AG04449 (cell line): ENCODE measurements at regions not wholly inside any gene's neighbourhood (a gene's known extent, or its start where the extent isn't known, plus 50 kb on each side); places are given as distances from the start of the nearest gene placed in this dataset.
"Not testable (repeated sequence)": the region's sequence is repeated elsewhere in the genome, so short reads cannot be mapped to it uniquely, and the experiment has no call there.

ENCODE experiments used
- CTCF ChIA-PET: fragments of 350-600 bp; formaldehyde crosslinking; extraction: SDS; loops from one replicate; lab custom pipeline; 2021; ENCODE audit warnings: antibody characterized with exemption; lab: Yijun Ruan, JAX
- POLR2A ChIA-PET: fragments of 400-600, 350-600 bp; formaldehyde crosslinking; extraction: SDS; loops from one replicate; lab custom pipeline; 2020; ENCODE audit warnings: antibody characterized with exemption, inconsistent platforms; lab: Yijun Ruan, JAX
- DNase-seq: peaks from one replicate; pipeline ENCODE4 v3.0.0-alpha.2; 2010; ENCODE audit warnings: low read depth, low spot score
- H3K4me3 ChIP-seq: 2 replicates; pipeline ENCODE4 v1.5.1; 2011; ENCODE audit warnings: low read depth, mild to moderate bottlenecking, control low read depth, low read length
- CTCF ChIP-seq: IDR thresholded peaks from one replicate; pipeline ENCODE4 v1.5.1; 2011; ENCODE audit warnings: mild to moderate bottlenecking, moderate library complexity, low read length, control low read depth, inconsistent platforms; ENCODE audit not compliant: insufficient read depth; ENCODE audit errors: missing control alignments

GRCh38 chr12:46650688-46651087 is 175.1 kb downstream of the SLC38A4 start:
- TF ChIP-seq CTCF = no peak
- ChIA-PET CTCF (interaction anchor here (0.9 kb wide), 1 partner anchor 11 kb away, joined by 3 read pairs; no protein-coding TSS in a partner anchor), POLR2A (no interaction called here)
- no peak overlapping the region for H3K4me3 ChIP-seq
- no peak for DNase-seq

GRCh38 chr12:46649433-46649832 is 176.4 kb downstream of the SLC38A4 start:
- CTCF ChIA-PET = interaction anchor here (1.2 kb wide), 1 partner anchor 10 kb away, joined by 3 read pairs; no protein-coding TSS in a partner anchor
- POLR2A ChIA-PET = no interaction called here
- TF ChIP-seq CTCF = no peak
- H3K4me3 ChIP-seq = no peak overlapping the region
- DNase-seq = no peak

- DNase-seq = no peak
- TF ChIP-seq CTCF = no peak
- no peak overlapping the region for H3K4me3 ChIP-seq
- CTCF ChIA-PET = no interaction called here
- POLR2A ChIA-PET = no interaction called here
Measured at GRCh38 chr12:46647034-46647433, 178.8 kb downstream of the SLC38A4 start.

- CTCF ChIA-PET = interaction anchor here (1.1 to 1.4 kb wide), 2 partner anchors 10 to 20 kb away, joined by 3 read pairs; no protein-coding TSS in a partner anchor
- H3K4me3 ChIP-seq, DNase-seq, POLR2A ChIA-PET: not testable (repeated sequence)
Measured at GRCh38 chr12:46641649-46642048, 184.1 kb downstream of the SLC38A4 start.

GRCh38 chr12:46635818-46636217 is 190.0 kb downstream of the SLC38A4 start:
- CTCF ChIA-PET = no interaction called here
- no peak for TF ChIP-seq CTCF
- DNase-seq = no peak
- POLR2A ChIA-PET = no interaction called here
- no peak overlapping the region for H3K4me3 ChIP-seq

- CTCF ChIA-PET = interaction anchor here (0.9 kb wide), 1 partner anchor 24 kb away, joined by 3 read pairs; no protein-coding TSS in a partner anchor
- TF ChIP-seq CTCF = no peak
- H3K4me3 ChIP-seq = no peak overlapping the region
- POLR2A ChIA-PET = no interaction called here
- DNase-seq = no peak
Measured at GRCh38 chr12:46629331-46630229, 196.2 kb downstream of the SLC38A4 start.
